Neuronal stem cell (in vitro differentiated cells): ENCODE measurements at regions not wholly inside any gene's neighbourhood (a gene's known extent, or its start where the extent isn't known, plus 50 kb on each side); places are given as distances from the start of the nearest gene placed in this dataset.
A peak's percentile ranks its signal among the peaks of the same experiment; 100 is the strongest.

Experiments
- DNase-seq: peaks from one replicate; pipeline ENCODE4 v3.0.0-alpha.2; 2013; ENCODE audit warnings: low spot score
- H2AFZ ChIP-seq: one replicate; pipeline ENCODE4 v1.6.1; 2013; ENCODE audit warnings: mild to moderate bottlenecking, low read length, inconsistent platforms
- H2AK5ac ChIP-seq: 2 replicates; pipeline ENCODE4 v1.6.1; 2013; ENCODE audit warnings: low read depth, mild to moderate bottlenecking, inconsistent platforms, low read length, moderate library complexity, mixed read lengths
- H2BK120ac ChIP-seq: 2 replicates; pipeline ENCODE4 v1.6.1; 2013; ENCODE audit warnings: low read depth, mild to moderate bottlenecking, inconsistent platforms, low read length, moderate library complexity, mixed read lengths
- H2BK12ac ChIP-seq: one replicate; pipeline ENCODE4 v1.6.1; 2013; ENCODE audit warnings: low read length, inconsistent platforms
- H2BK15ac ChIP-seq: 2 replicates; pipeline ENCODE4 v1.6.1; 2013; ENCODE audit warnings: mild to moderate bottlenecking, low read length, inconsistent platforms, mixed read lengths
- H2BK5ac ChIP-seq: one replicate; pipeline ENCODE4 v1.6.1; 2013; ENCODE audit warnings: inconsistent platforms, mild to moderate bottlenecking, low read length, moderate library complexity
- H3K14ac ChIP-seq: one replicate; pipeline ENCODE4 v1.6.1; 2013; ENCODE audit warnings: low read length, inconsistent platforms
- H3K18ac ChIP-seq: 2 replicates; pipeline ENCODE4 v1.6.1; 2013; ENCODE audit warnings: low read length, inconsistent platforms
- H3K23ac ChIP-seq: 2 replicates; pipeline ENCODE4 v1.6.1; 2013; ENCODE audit warnings: low read depth, mild to moderate bottlenecking, mixed read lengths, low read length, inconsistent platforms; ENCODE audit not compliant: poor library complexity
- H3K27ac ChIP-seq: replicated peaks from 3 replicates; pipeline ENCODE4 v1.5.1; 2013; ENCODE audit warnings: low read length, inconsistent platforms
- H3K27me3 ChIP-seq, 3 experiments: 2 replicates each; pipeline ENCODE4 v1.6.1; 2013; ENCODE audit warnings: low read length in 3 of 3, mild to moderate bottlenecking in 2 of 3, inconsistent platforms in 1 of 3, low read depth in 1 of 3, mixed read lengths in 1 of 3, moderate library complexity in 1 of 3; ENCODE audit not compliant: control insufficient read depth in 3 of 3, insufficient read depth in 3 of 3
- H3K36me3 ChIP-seq, 2 donors: replicated peaks in 1 of 2; 2 replicates each; pipeline ENCODE4 v1.6.1; 2013; ENCODE audit warnings: low read length in 2 of 2; ENCODE audit not compliant: control insufficient read depth in 2 of 2, insufficient read depth in 2 of 2
- H3K4ac ChIP-seq: 2 replicates; pipeline ENCODE4 v1.6.1; 2013; ENCODE audit warnings: inconsistent platforms, mild to moderate bottlenecking, low read length, moderate library complexity
- H3K4me1 ChIP-seq, 2 donors: 1 replicate in 1 of 2; 2 replicates in 1 of 2; pipeline ENCODE4 v1.6.1; 2013; ENCODE audit warnings: low read length in 2 of 2, low read depth in 1 of 2; ENCODE audit not compliant: control insufficient read depth in 2 of 2, insufficient read depth in 1 of 2
- H3K4me2 ChIP-seq: one replicate; pipeline ENCODE4 v1.6.1; 2013; ENCODE audit warnings: mild to moderate bottlenecking, low read length, inconsistent platforms; ENCODE audit not compliant: insufficient read depth, poor library complexity, severe bottlenecking
- H3K4me3 ChIP-seq, 2 donors: 2 replicates each; pipeline ENCODE4 v1.5.1; 2013; ENCODE audit warnings: low read length in 2 of 2, mild to moderate bottlenecking in 2 of 2, inconsistent platforms in 1 of 2, moderate library complexity in 1 of 2
- H3K79me1 ChIP-seq: one replicate; pipeline ENCODE4 v1.6.1; 2013; ENCODE audit warnings: low read depth, mild to moderate bottlenecking, inconsistent platforms, low read length, moderate library complexity
- H3K9ac ChIP-seq: one replicate; pipeline ENCODE4 v1.6.1; 2013; ENCODE audit warnings: mild to moderate bottlenecking, low read depth, low read length, inconsistent platforms; ENCODE audit not compliant: poor library complexity
- H3K9me3 ChIP-seq, 2 donors: replicated peaks in 1 of 2; 2 replicates each; pipeline versions ENCODE3 to v1.6.1; 2013; ENCODE audit warnings: low read length in 2 of 2, mild to moderate bottlenecking in 2 of 2, inconsistent platforms in 1 of 2, low read depth in 1 of 2, mixed read lengths in 1 of 2, moderate library complexity in 1 of 2; ENCODE audit not compliant: control insufficient read depth in 2 of 2, insufficient read depth in 1 of 2
- H4K8ac ChIP-seq: one replicate; pipeline ENCODE4 v1.6.1; 2013; ENCODE audit warnings: low read depth, mild to moderate bottlenecking, inconsistent platforms, low read length, moderate library complexity
- H4K91ac ChIP-seq: one replicate; pipeline ENCODE4 v1.6.1; 2013; ENCODE audit warnings: low read length, low read depth, mild to moderate bottlenecking, inconsistent platforms; ENCODE audit not compliant: poor library complexity
- WGBS, 2 donors: extraction: QIAGEN DNeasy Blood & Tissue Kit; methylation state at CpG; one replicate each; pipeline ENCODE4 v1.1.7; 2013; ENCODE audit warnings: missing lambda C conversion rate in 2 of 2, mixed read lengths in 1 of 2; ENCODE audit not compliant: insufficient read length in 2 of 2, insufficient replicate concordance in 1 of 2; ENCODE audit errors: extremely low coverage in 2 of 2; 5-methylcytosine and 5-hydroxymethylcytosine counted together

- Histone ChIP-seq H3K23ac (no peak overlapping the region), H4K8ac (no peak overlapping the region), H2BK120ac (no peak overlapping the region), H3K79me1 (no peaks in the 10 kb centered on the region), H3K14ac (no peak overlapping the region), H3K27me3 (peaks cover 0 to 11% (median 0%) of the 10 kb centered on the region in 3 experiments), H3K9me3 (no peaks in the 10 kb centered on the region), H3K4ac (no peak overlapping the region), H2BK12ac (no peak overlapping the region), H2BK15ac (no peak overlapping the region), H2AFZ (no peak overlapping the region), H2BK5ac (no peak overlapping the region), H3K36me3 (no peaks in the 10 kb centered on the region), H3K4me3 (no peak overlapping the region), H3K4me1 (peaks cover 2 to 8% of the 10 kb centered on the region in 2 donors), H3K4me2 (no peak overlapping the region), H4K91ac (no peak overlapping the region), H3K18ac (no peak overlapping the region), H3K9ac (no peak overlapping the region), H2AK5ac (no peak overlapping the region), H3K27ac (no peak overlapping the region)
- DNase-seq = no peak
- WGBS, 2 donors = no CpG with 5 or more reads among the region's 2 CpGs
Observed at GRCh38 chr9:16074963-16075362, 522.1 kb downstream of the CCDC171 start.

- Histone ChIP-seq H2BK120ac (no peak overlapping the region), H2AK5ac (no peak overlapping the region), H2BK12ac (no peak overlapping the region), H3K27ac (no peak overlapping the region), H3K9ac (no peak overlapping the region), H3K4me2 (no peak overlapping the region), H3K23ac (no peak overlapping the region), H3K36me3 (no peaks in the 10 kb centered on the region), H3K79me1 (no peaks in the 10 kb centered on the region), H2BK5ac (no peak overlapping the region), H3K18ac (no peak overlapping the region), H3K4me3 (no peak overlapping the region), H2BK15ac (no peak overlapping the region), H3K9me3 (no peaks in the 10 kb centered on the region), H3K4me1 (peaks cover 0 to under 1% of the 10 kb centered on the region in 2 donors), H2AFZ (no peak overlapping the region), H3K14ac (no peak overlapping the region), H3K27me3 (peaks cover 0 to 4% (median 0%) of the 10 kb centered on the region in 3 experiments), H3K4ac (no peak overlapping the region), H4K8ac (no peak overlapping the region), H4K91ac (no peak overlapping the region)
- no CpG with 5 or more reads among the region's 1 CpG for WGBS, 2 donors
- no peak for DNase-seq
Observed at GRCh38 chr9:16075696-16076095, 522.9 kb downstream of the CCDC171 start.

- Histone ChIP-seq H4K8ac (no peak overlapping the region), H4K91ac (no peak overlapping the region), H2BK15ac (no peak overlapping the region), H3K18ac (peak overlapping the region; percentile 25), H3K4ac (no peak overlapping the region), H3K4me1 (no peaks in the 10 kb centered on the region), H3K9ac (no peak overlapping the region), H2BK120ac (no peak overlapping the region), H3K14ac (no peak overlapping the region), H3K23ac (no peak overlapping the region), H3K4me3 (no peak overlapping the region), H2AFZ (no peak overlapping the region), H2BK5ac (no peak overlapping the region), H3K79me1 (no peaks in the 10 kb centered on the region), H2BK12ac (no peak overlapping the region), H2AK5ac (no peak overlapping the region), H3K27me3 (no peaks in the 10 kb centered on the region), H3K36me3 (no peaks in the 10 kb centered on the region), H3K9me3 (no peaks in the 10 kb centered on the region), H3K4me2 (no peak overlapping the region), H3K27ac (no peak overlapping the region)
- no peak for DNase-seq
- no CpG with 5 or more reads among the region's 7 CpGs for WGBS, 2 donors
Observed at GRCh38 chr9:16076511-16076910, 523.7 kb downstream of the CCDC171 start.

GRCh38 chr9:16082796-16083195, 530.0 kb downstream of the CCDC171 start:
- Histone ChIP-seq H3K4me2 (no peak overlapping the region), H3K36me3 (no peaks in the 10 kb centered on the region), H2BK120ac (no peak overlapping the region), H3K4me1 (no peaks in the 10 kb centered on the region), H3K9me3 (no peaks in the 10 kb centered on the region), H3K9ac (no peak overlapping the region), H3K4me3 (no peak overlapping the region), H2BK12ac (no peak overlapping the region), H4K8ac (no peak overlapping the region), H4K91ac (no peak overlapping the region), H2AK5ac (no peak overlapping the region), H3K27ac (no peak overlapping the region), H3K23ac (no peak overlapping the region), H3K4ac (no peak overlapping the region), H2AFZ (no peak overlapping the region), H2BK5ac (no peak overlapping the region), H2BK15ac (no peak overlapping the region), H3K18ac (no peak overlapping the region), H3K27me3 (no peaks in the 10 kb centered on the region), H3K79me1 (no peaks in the 10 kb centered on the region), H3K14ac (no peak overlapping the region)
- WGBS, 2 donors = no CpG with 5 or more reads among the region's 1 CpG
- DNase-seq = no peak
